Panc1 (cell line): ENCODE measurements at regions not wholly inside any gene's neighbourhood (a gene's known extent, or its start where the extent isn't known, plus 50 kb on each side); places are given as distances from the start of the nearest gene placed in this dataset.
A peak's percentile ranks its signal among the peaks of the same experiment; 100 is the strongest.

Experiments used
- ATAC-seq: fragments of 200-7000 bp; cut with Tn5 transposase; 2 replicates; pipeline ENCODE4 v1.9.1; 2020; ENCODE audit warnings: mild to moderate bottlenecking, moderate library complexity
- BruUV-seq: library from RNA; stranded (reverse); fragments of 400-500 nt; replicated peaks from 2 replicates; lab custom pipeline; 2021; lab: Mats Ljungman, UMichigan
- CTCF ChIA-PET: fragments of 300-600 bp; sonication (Branson Sonifier 250); formaldehyde crosslinking; loops from one replicate; lab custom pipeline; 2022; ENCODE audit warnings: antibody characterized with exemption; lab: Charles Lee
- POLR2A ChIA-PET: fragments of 300-600 bp; sonication (Branson Sonifier 250); formaldehyde crosslinking; loops from one replicate; lab custom pipeline; 2022; ENCODE audit warnings: antibody characterized with exemption; lab: Charles Lee
- DNase-seq: peaks from one replicate; pipeline ENCODE4 v3.0.0-alpha.2; 2010; ENCODE audit warnings: low read depth, low spot score
- H3K27ac ChIP-seq: 2 replicates; pipeline ENCODE4 v1.5.1; 2011; ENCODE audit warnings: mild to moderate bottlenecking, low read length, inconsistent platforms
- H3K27me3 ChIP-seq: fragments of 200-500 bp; sonication (Bioruptor generic); 2 replicates; pipeline ENCODE4 v1.6.0; 2014; ENCODE audit warnings: low read length, inconsistent platforms; ENCODE audit not compliant: control insufficient read depth, insufficient read depth
- H3K36me3 ChIP-seq: fragments of 200-500 bp; sonication (Bioruptor generic); 2 replicates; pipeline ENCODE4 v1.5.1; 2014; ENCODE audit warnings: inconsistent platforms, mild to moderate bottlenecking, low read length, moderate library complexity; ENCODE audit not compliant: control insufficient read depth, insufficient read depth
- H3K4me1 ChIP-seq: 2 replicates; pipeline ENCODE4 v1.5.1; 2011; ENCODE audit warnings: inconsistent platforms, mild to moderate bottlenecking, low read length, moderate library complexity; ENCODE audit not compliant: control insufficient read depth, insufficient read depth
- H3K4me3 ChIP-seq, 2 experiments: 2 replicates each; pipeline ENCODE4 v1.5.1; 2011 to 2012; ENCODE audit warnings: low read depth in 2 of 2, low read length in 2 of 2, mild to moderate bottlenecking in 2 of 2, inconsistent platforms in 1 of 2, moderate library complexity in 1 of 2
- H3K9me3 ChIP-seq: fragments of 200-500 bp; sonication (Bioruptor generic); 2 replicates; pipeline ENCODE4 v1.5.1; 2014; ENCODE audit warnings: low read depth, mild to moderate bottlenecking, inconsistent platforms, low read length, moderate library complexity; ENCODE audit not compliant: control insufficient read depth, insufficient read depth
- CTCF ChIP-seq: fragments of 450-650 bp; IDR thresholded peaks from 2 replicates; pipeline ENCODE4 v1.5.1; 2017; ENCODE audit warnings: mild to moderate bottlenecking
- POLR2AphosphoS5 ChIP-seq: IDR thresholded peaks from 2 replicates; pipeline ENCODE4 v1.6.1; 2012; ENCODE audit warnings: mild to moderate bottlenecking, low read depth, low read length, moderate library complexity
- REST ChIP-seq, 2 experiments: IDR thresholded peaks; 2 replicates each; pipeline ENCODE4 v1.6.1; 2011 to 2012; ENCODE audit warnings: low read depth in 2 of 2, control low read depth in 1 of 2, low read length in 1 of 2, mild to moderate bottlenecking in 1 of 2, moderate library complexity in 1 of 2; ENCODE audit not compliant: insufficient read depth in 1 of 2
- SIN3A ChIP-seq: IDR thresholded peaks from 2 replicates; pipeline ENCODE4 v1.6.1; 2012; ENCODE audit warnings: low read depth, mild to moderate bottlenecking, low read length, moderate library complexity, borderline replicate concordance; ENCODE audit not compliant: insufficient read depth
- TCF7L2 ChIP-seq: IDR thresholded peaks from 2 replicates; pipeline ENCODE4 v1.6.1; 2011; ENCODE audit warnings: mild to moderate bottlenecking, low read depth, low read length, inconsistent platforms
- in situ Hi-C: cut with HindIII; loops from 2 replicates; pipeline ENCODE4 v1.10.0; 2016; ENCODE audit warnings: low sequenced_read_pairs, low pct_unique_long_range_greater_than_20kb
- intact Hi-C: fragments of 100-400 bp; cut with micrococcal nuclease; formaldehyde crosslinking; loops from one replicate; pipeline ENCODE4 v1.10.0; 2022; ENCODE audit not compliant: unreplicated experiment

- CTCF ChIA-PET: interaction anchor here (0.6 to 0.9 kb wide), 2 partner anchors 23 to 144 kb away, joined by 3 to 6 read pairs; no protein-coding TSS in a partner anchor
- Histone ChIP-seq H3K4me3 (peak overlapping the region in 1 of 2 experiments; percentile 44; a peak in 3 of 4 replicates), H3K27ac (no peak overlapping the region), H3K4me1 (no peaks in the 10 kb centered on the region), H3K36me3 (no peaks in the 10 kb centered on the region), H3K27me3 (no peaks in the 10 kb centered on the region; the same call in 1 of the 2 replicates), H3K9me3 (no peaks in the 10 kb centered on the region)
- ATAC-seq (peak; percentile 99), DNase-seq (peak; percentile 55)
- TF ChIP-seq CTCF (peak; percentile 86), POLR2AphosphoS5 (no peak), REST (IDR thresholded peaks at IDR 0.05; ENCODE audit: insufficient read depth in 1 of 2, low read depth in 2 of 2, low read length in 1 of 2) (no peak)
- BruUV-seq: no TSS peak
- in situ Hi-C loops (no loop called here), intact Hi-C loops (loop anchor here (2.0 to 10.0 kb wide), 2 partner anchors 174 to 230 kb away; no protein-coding TSS in a partner anchor)
- POLR2A ChIA-PET: no interaction called here
These were observed 136.1 kb upstream of the CLINT1 start for GRCh38 chr5:157994906-157995519.

GRCh38 chr5:157993986-157994691 is 135.2 kb upstream of the CLINT1 start:
- 0 out of 2 replicates have a peak, but pooled peaks have one; percentile 28 for ATAC-seq
- DNase-seq: no peak
- no TSS peak for BruUV-seq
- intact Hi-C loops: loop anchor here (2.0 to 10.0 kb wide), 2 partner anchors 173 to 229 kb away; no protein-coding TSS in a partner anchor
- TF ChIP-seq SIN3A (no peak), REST (IDR thresholded peaks at IDR 0.05; ENCODE audit: insufficient read depth in 1 of 2, low read depth in 2 of 2, low read length in 1 of 2) (no peak), TCF7L2 (no peak), POLR2AphosphoS5 (no peak), CTCF (no peak)
- H3K36me3 ChIP-seq: no peaks in the 10 kb centered on the region
- ChIA-PET POLR2A (no interaction called here), CTCF (interaction anchor here (0.9 kb wide), 1 partner anchor 23 kb away, joined by 3 read pairs; no protein-coding TSS in a partner anchor)
- peak overlapping the region in 1 of 2 experiments; percentile 44; a peak in 2 of 4 replicates for H3K4me3 ChIP-seq
- H3K4me1 ChIP-seq: no peaks in the 10 kb centered on the region
- H3K27me3 ChIP-seq: no peaks in the 10 kb centered on the region
- in situ Hi-C loops: no loop called here
- H3K9me3 ChIP-seq: no peaks in the 10 kb centered on the region
- H3K27ac ChIP-seq: no peak overlapping the region
